ENCODE measurements at regions not wholly inside any gene's neighbourhood (a gene's known extent, or its start where the extent isn't known, plus 50 kb on each side); places are given as distances from the start of the nearest gene placed in this dataset.

- no peak for DNase-seq (ENCODE audit: low read depth in 4 of 4, low spot score in 1 of 4)
These were observed 53.0 kb upstream of the DAZL start for GRCh38 chr3:16658004-16658924.

- DNase-seq (ENCODE audit: low read depth in 4 of 4, low spot score in 1 of 4): no peak
These were observed 53.9 kb upstream of the DAZL start for GRCh38 chr3:16658925-16659793.

GRCh38 chr3:16663854-16664712 is 58.9 kb upstream of the DAZL start:
- no peak for DNase-seq (ENCODE audit: low read depth in 4 of 4, low spot score in 1 of 4)

- no peak for DNase-seq (ENCODE audit: low read depth in 4 of 4, low spot score in 1 of 4)
These were observed 60.1 kb upstream of the DAZL start for GRCh38 chr3:16665282-16665741.

GRCh38 chr3:16666206-16666605 is 61.0 kb upstream of the DAZL start:
- DNase-seq (ENCODE audit: low read depth in 4 of 4, low spot score in 1 of 4): no peak

- no peak for DNase-seq (ENCODE audit: low read depth in 4 of 4, low spot score in 1 of 4)
These were observed 62.4 kb upstream of the DAZL start for GRCh38 chr3:16667633-16668032.

GRCh38 chr3:16668776-16669545 is 63.7 kb upstream of the DAZL start:
- no peak for DNase-seq (ENCODE audit: low read depth in 4 of 4, low spot score in 1 of 4)

- DNase-seq (ENCODE audit: low read depth in 4 of 4, low spot score in 1 of 4): no peak
These were observed 65.0 kb upstream of the DAZL start for GRCh38 chr3:16670191-16670590.

- no peak for DNase-seq (ENCODE audit: low read depth in 4 of 4, low spot score in 1 of 4)
These were observed 66.5 kb upstream of the DAZL start for GRCh38 chr3:16671690-16672089.

GRCh38 chr3:16673530-16673929 is 68.3 kb upstream of the DAZL start:
- no peak for DNase-seq (ENCODE audit: low read depth in 4 of 4, low spot score in 1 of 4)

GRCh38 chr3:16675805-16676204 is 70.6 kb upstream of the DAZL start:
- DNase-seq (ENCODE audit: low read depth in 4 of 4, low spot score in 1 of 4): no peak

- no peak for DNase-seq (ENCODE audit: low read depth in 4 of 4, low spot score in 1 of 4)
These were observed 81.5 kb upstream of the DAZL start for GRCh38 chr3:16686679-16687078.

GRCh38 chr3:16687221-16687620 is 82.0 kb upstream of the DAZL start:
- no peak for DNase-seq (ENCODE audit: low read depth in 4 of 4, low spot score in 1 of 4)

- DNase-seq (ENCODE audit: low read depth in 4 of 4, low spot score in 1 of 4): no peak
These were observed 87.5 kb upstream of the DAZL start for GRCh38 chr3:16692486-16693344.

GRCh38 chr3:16693820-16694219 is 88.6 kb upstream of the DAZL start:
- DNase-seq (ENCODE audit: low read depth in 4 of 4, low spot score in 1 of 4): no peak

GRCh38 chr3:16695710-16696109 is 90.5 kb upstream of the DAZL start:
- no peak for DNase-seq (ENCODE audit: low read depth in 4 of 4, low spot score in 1 of 4)

GRCh38 chr3:16697443-16698147 is 92.4 kb upstream of the DAZL start:
- no peak for DNase-seq (ENCODE audit: low read depth in 4 of 4, low spot score in 1 of 4)

- no peak for DNase-seq (ENCODE audit: low read depth in 4 of 4, low spot score in 1 of 4)
These were observed 95.4 kb upstream of the DAZL start for GRCh38 chr3:16700651-16701050.

GRCh38 chr3:16704941-16705340 is 99.7 kb upstream of the DAZL start:
- no peak for DNase-seq (ENCODE audit: low read depth in 4 of 4, low spot score in 1 of 4)
